ENCODE measurements at regions not wholly inside any gene's neighbourhood (a gene's known extent, or its start where the extent isn't known, plus 50 kb on each side); places are given as distances from the start of the nearest gene placed in this dataset.
A peak's percentile ranks its signal among the peaks of the same experiment; 100 is the strongest.

DNA sequence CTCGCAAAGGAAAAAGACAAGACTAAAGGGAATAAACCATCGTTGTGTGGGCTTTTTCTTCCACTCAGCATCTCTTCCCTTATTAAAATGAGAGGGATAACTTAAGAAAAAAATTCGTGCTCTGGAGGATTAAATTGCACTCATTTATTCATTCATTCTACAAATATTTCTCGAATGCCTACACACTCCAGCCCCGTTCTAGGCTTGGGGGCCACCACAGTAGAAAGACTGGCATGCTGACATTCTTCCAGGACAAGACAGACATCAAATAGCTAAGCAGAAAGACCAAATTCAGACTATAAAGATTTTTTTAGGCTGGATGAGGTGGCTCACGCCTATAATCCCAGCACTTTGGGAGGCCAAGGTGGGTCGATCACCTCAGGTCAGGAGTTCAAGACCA lies 65.3 kb upstream of the IL12A start:
- DNase-seq (ENCODE audit: low read depth, low spot score), result no peak

DNA sequence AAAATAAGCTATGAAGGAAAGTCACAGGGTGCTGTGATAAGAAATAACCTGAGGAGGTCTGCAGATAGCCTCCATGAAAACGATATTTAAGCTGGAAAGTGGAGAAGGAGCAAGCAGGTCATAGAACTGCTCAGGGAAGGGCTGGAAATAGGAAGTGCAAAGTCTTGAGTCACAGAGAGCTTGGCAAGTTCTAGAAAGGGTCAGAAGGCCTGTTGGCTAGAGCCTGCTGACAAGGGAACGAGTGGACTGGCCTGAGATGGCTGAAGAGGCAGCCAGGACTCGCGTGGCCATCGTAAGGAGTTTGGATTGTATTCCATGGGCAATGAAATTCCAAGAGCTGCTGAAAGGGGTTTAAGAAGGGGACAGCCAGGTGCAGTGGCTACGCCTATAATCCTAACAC lies 64.7 kb upstream of the IL12A start:
- DNase-seq (ENCODE audit: low read depth, low spot score), result no peak

DNA sequence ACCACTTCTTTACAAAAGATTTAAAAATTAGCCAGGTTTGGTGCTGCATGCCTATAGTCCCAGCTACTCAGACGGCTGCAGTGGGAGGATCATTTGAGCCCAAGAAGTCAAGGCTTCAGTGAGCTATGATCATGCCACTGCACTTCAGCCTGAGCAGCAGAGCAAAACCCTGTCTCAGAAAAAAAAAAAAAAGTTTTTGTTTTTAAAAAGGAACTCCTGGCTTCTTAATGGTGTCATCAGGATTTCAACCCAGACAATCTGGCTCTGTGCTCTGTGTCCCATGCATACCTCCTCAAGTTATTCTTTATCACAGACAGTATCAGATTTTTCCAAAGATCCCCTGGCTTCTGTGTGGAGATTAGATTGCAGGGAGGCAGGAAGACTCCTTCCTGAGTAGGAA lies 64.2 kb upstream of the IL12A start:
- no peak for DNase-seq (ENCODE audit: low read depth, low spot score)

DNA sequence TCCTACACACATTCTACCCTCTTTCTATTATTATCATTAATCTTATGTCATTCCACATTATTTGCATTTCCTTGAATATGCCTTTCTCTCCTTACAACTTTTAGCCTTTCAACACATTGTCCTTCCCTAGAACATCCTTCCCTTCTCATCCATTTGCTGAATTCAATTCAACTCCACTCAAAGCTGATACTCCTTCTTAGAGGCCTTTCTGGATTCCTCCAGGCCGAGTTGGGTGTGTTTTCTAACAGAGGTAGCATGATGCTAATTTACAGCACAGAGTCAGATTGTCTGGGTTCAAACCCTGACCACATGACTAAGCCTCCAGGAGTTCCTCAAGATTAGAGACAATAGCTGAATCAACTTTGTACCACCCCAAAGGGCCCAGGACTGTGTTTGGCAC lies 63.4 kb upstream of the IL12A start:
- no peak for DNase-seq (ENCODE audit: low read depth, low spot score)

DNA sequence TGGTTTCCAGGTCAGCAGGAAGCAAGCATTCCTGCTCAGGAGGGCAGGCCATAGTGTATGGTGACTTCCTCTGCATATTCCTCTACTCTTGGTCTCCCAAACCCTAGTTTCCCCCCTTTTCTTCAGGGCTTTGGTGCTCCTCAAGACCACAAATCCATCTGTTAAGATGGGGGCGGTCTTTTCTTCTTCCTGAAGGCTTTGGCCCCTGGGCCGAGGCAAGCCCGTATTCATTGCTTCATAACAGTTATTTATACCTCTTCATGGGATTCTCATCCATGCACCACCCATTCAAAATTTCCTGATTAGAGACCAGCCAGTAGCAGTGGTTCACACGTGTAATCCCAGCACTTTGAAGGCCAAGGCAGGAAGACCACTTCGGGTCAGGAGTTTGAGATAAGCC lies 62.1 kb upstream of the IL12A start:
- no peak for DNase-seq (ENCODE audit: low read depth, low spot score)

DNA sequence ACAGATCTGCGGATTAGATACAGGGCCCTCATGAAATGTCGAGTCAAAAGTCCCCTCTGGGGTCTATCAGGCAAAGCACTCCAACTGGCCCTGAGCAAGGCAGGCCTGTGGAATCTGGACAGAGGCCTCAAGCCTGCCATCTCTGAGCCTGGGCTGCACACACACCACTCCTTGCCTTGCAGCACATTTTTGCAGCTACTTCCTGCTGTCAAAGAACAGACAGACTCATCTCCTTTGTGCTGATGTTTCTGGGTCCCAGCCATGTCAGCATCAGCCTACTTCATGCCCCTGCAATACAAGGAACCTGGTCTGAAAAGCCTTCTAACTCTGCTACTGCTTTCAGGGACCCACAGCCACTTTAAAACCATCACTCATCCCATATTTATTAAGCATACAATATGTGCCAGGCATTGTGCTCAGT lies 60.6 kb upstream of the IL12A start:
- DNase-seq (ENCODE audit: low read depth, low spot score), result no peak

DNA sequence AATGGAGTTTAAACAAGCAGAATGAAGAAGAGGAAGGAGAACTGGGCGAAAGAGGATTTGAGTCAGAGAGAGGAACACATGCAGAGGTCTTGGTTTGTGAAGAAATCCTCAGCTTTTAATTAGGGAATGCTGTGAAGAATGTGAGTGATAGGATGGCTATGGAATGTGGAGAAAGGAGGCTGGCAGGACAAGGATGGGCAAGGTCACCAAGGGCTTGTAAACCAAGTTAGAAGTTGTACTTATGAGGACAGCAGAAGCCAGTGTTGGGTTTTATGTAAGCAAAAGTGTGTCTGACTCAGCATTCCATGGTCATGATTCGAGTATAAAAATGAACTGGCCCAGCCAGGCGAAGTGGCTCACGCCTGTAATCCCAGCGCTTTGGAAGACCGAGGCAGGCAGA lies 60.0 kb upstream of the IL12A start:
- DNase-seq (ENCODE audit: low read depth, low spot score), result peak; percentile 50

DNA sequence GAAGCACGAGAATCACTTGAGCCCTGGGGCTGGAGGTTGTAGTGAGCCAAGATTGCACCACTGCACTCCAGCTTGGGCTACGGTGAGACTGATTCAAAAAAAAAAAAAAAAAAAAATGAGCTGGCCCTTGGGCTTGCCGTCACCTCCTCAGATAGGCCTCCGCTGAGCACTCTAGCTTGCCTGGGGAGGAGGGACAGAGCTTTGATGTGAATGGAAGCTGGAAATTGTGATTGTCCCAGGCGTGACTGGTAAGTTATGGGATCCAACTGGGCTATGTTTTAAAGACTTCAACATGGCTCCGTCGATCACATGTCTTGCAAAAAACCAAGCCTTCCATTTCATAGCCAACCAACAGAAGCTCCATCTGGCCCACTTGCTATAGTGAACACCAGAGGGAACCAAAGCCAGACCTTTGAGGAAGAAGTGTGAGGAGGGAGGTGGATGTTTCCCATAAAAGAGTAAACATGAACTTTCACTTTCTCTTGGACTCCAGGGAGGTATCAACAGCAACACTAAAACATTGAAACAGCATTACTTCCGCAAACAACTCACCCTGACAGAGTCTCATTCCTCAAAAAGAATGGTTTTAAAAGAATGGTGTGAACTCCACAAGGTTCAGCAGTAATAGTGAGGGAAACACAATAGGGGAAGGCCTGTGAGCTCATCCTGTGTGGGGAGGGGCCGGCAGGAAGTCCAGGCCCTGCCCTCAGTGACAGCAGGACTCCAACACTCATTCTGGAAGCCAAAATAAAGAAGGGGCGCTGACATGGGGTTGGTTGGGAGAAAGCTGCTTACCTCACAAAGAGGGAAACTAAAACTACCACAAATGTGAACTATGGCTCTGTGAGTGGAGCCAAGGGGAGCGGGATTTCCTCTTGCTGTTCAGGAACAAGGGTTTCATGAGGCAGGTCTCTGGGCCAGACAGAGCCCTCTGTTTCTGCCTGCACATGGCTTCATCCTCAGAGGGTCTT lies 59.2 kb upstream of the IL12A start:
- peak; percentile 70 for DNase-seq (ENCODE audit: low read depth, low spot score)

DNA sequence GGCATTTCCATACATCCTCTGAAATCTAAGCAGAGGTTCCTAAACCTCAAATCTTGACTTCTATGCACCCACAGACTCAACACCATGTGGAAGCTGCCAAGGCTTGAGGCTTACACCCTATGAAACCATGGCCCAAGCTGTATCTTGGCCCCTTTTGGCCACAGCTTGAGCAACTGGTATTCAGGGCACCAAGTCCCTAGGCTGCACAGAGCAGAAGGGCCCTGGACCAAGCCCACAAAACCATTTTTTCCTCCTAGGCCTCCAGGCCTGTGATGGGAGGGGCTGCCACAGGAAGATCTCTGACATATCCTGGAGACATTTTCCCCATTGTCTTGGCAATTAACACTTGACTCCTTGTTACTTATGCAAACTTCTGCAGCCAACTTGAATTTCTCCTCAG lies 54.4 kb upstream of the IL12A start:
- DNase-seq (ENCODE audit: low read depth, low spot score), result no peak

DNA sequence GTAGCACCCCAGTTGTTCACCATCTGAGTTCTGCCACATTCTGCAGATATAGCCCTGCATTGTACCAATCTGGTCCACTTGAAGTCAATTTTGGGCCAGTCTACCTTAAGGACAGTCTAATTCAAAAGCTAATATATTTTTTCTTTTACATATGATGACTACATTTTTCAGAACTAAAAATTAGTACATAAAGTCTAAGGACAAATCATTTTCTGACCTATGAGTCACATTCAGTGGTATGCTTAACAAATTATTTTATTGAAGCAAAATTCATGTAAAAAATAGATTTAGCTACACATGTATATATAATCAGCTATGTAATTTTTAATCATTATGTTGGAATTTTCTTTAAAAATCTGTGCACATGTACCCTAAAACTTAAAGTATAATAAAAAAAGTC lies 52.1 kb upstream of the IL12A start:
- DNase-seq (ENCODE audit: low read depth, low spot score), result no peak

DNA sequence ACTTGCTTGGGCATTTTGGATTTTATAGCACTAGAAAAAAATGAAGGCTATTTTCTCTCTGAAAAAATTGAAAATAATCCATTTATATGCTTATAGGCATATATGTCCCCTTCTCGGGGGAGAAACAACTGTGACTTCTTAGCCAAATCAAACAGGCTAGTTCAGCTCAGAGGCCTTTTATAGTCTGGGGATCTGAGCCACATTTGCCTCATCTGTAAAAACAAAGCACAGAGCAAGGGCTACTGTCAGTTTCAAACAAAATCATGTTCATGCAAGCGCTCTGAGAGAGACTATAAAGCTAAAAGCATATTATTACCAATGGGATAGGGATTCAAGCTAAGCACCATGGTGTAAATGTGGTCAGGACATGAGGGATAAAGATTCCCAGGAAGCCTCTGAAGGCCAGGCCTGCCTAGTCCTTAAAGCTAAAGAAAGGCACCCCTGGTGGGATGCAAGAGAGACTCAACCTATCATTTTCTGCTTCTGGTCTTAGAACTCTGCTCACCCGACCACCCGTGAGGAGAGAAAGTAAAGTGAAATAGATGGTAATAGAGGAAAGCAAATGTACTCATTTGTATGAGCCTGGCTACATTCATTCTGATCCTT lies 51.0 kb upstream of the IL12A start:
- DNase-seq (ENCODE audit: low read depth, low spot score), result no peak

DNA sequence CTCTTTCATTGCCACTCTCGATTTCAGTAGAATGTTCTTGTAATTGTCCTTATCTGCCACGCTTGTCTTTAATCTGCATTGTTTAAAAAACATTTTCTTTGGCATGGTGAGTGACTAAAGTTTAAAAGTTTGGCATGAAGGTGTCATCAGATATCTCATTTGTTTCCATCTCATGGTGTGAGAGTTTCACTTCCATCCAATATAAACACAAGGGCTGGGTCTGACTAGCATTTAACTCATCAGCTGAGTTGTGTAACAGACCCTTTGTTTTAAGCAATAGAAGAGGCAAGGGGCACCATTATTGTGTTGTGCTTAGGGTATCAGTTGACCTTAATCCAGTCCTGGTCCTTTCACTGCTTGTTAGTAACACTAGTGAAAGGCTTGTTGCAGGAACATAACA lies 49.9 kb upstream of the IL12A start:
- DNase-seq (ENCODE audit: low read depth, low spot score), result no peak

Measured in brain pericyte (primary cell).